ENCODE measurements at regions not wholly inside any gene's neighbourhood (a gene's known extent, or its start where the extent isn't known, plus 50 kb on each side); places are given as distances from the start of the nearest gene placed in this dataset.
A peak's percentile ranks its signal among the peaks of the same experiment; 100 is the strongest.

- Histone ChIP-seq H3K27me3 (replicated peaks in 1 of 2; ENCODE audit: control insufficient read depth in 2 of 2, extremely low read depth in 1 of 2, insufficient read depth in 2 of 2, low read length in 1 of 2) (peaks cover 0 to 3% of the 10 kb centered on the region in 2 experiments), H3K9me3 (no peaks in the 10 kb centered on the region), H3K36me3 (ENCODE audit: control insufficient read depth in 2 of 2, extremely low read depth in 1 of 2, insufficient read depth in 1 of 2, low read length in 1 of 2) (no peaks in the 10 kb centered on the region), H3K4me1 (ENCODE audit: control insufficient read depth in 1 of 2, extremely low read depth in 1 of 2, insufficient read depth in 2 of 2, low read length in 2 of 2) (no peaks in the 10 kb centered on the region), H3K27ac (ENCODE audit: low read length) (no peak overlapping the region), H3K4me3 (ENCODE audit: control insufficient read depth in 1 of 2, extremely low read depth in 1 of 2, low read length in 1 of 2) (no peak overlapping the region)
- no peak for DNase-seq
- Mint-ChIP-seq H3K27me3 (no peaks in the 10 kb centered on the region), H3K9me3 (no peaks in the 10 kb centered on the region), H3K27ac (no peak overlapping the region), H3K4me1 (no peaks in the 10 kb centered on the region), H3K4me3 (no peak overlapping the region), H3K36me3 (no peaks in the 10 kb centered on the region)
- no peak for ATAC-seq (replicated peaks in 1 of 4)
- WGBS (ENCODE audit: insufficient coverage): no CpG with 5 or more reads among the region's 12 CpGs
- POLR2A ChIA-PET: no interaction called here
- CTCF ChIA-PET: no interaction called here
These were observed 215.6 kb upstream of the TNP1 start for GRCh38 chr2:217075268-217076057.

DNA sequence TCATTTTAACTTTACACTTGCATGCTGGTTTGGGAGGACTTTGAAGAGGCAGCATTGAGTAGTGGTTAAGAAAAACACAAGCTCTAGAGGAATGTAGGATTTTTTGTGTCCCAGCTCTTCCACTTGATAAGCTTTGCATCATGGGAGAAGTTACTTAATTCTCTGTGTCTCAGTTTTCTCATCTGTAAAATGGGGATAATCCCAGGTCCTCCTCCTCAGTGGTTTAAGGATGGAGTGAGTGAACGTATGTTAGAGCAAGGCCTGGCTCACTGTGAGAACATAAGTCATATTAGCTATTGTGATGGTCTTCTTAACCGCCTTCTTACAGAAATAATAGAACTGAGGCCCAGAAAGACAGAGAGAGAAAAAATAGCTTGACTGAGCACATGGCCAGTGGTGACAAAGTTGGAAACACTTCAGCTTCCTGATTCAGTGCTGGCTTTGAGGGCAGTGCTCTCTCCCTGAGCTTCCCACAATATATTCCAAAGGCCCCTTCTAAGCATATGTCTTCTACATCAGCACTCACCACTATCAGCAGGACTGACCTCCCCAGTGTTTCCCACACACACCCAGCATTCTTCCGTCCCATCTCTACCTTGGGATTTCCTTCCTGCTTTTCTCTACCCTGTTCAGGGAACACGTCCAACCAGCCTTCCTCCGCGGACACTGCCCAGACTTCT is 214.9 kb upstream of the TNP1 start:
- H3K36me3 ChIP-seq (ENCODE audit: control insufficient read depth in 2 of 2, extremely low read depth in 1 of 2, insufficient read depth in 1 of 2, low read length in 1 of 2): no peaks in the 10 kb centered on the region
- no peak overlapping the region for H3K4me3 Mint-ChIP-seq
- DNase-seq (no peak), ATAC-seq (replicated peaks in 1 of 4) (no peak)
- H3K27ac Mint-ChIP-seq: no peak overlapping the region
- no peaks in the 10 kb centered on the region for H3K4me1 Mint-ChIP-seq
- WGBS (ENCODE audit: insufficient coverage): 67% methylated on average over 2 of the region's 6 CpGs
- ChIA-PET CTCF (no interaction called here), POLR2A (no interaction called here)
- H3K4me1 ChIP-seq (ENCODE audit: control insufficient read depth in 1 of 2, extremely low read depth in 1 of 2, insufficient read depth in 2 of 2, low read length in 2 of 2): no peaks in the 10 kb centered on the region
- H3K27ac ChIP-seq (ENCODE audit: low read length): no peak overlapping the region
- H3K9me3 Mint-ChIP-seq: no peaks in the 10 kb centered on the region
- H3K4me3 ChIP-seq (ENCODE audit: control insufficient read depth in 1 of 2, extremely low read depth in 1 of 2, low read length in 1 of 2): no peak overlapping the region
- H3K9me3 ChIP-seq: no peaks in the 10 kb centered on the region
- no peaks in the 10 kb centered on the region for H3K27me3 Mint-ChIP-seq
- peaks cover 0 to 3% of the 10 kb centered on the region in 2 experiments for H3K27me3 ChIP-seq (replicated peaks in 1 of 2; ENCODE audit: control insufficient read depth in 2 of 2, extremely low read depth in 1 of 2, insufficient read depth in 2 of 2, low read length in 1 of 2)
- H3K36me3 Mint-ChIP-seq: no peaks in the 10 kb centered on the region

- Histone ChIP-seq H3K4me1 (ENCODE audit: control insufficient read depth in 1 of 2, extremely low read depth in 1 of 2, insufficient read depth in 2 of 2, low read length in 2 of 2) (no peaks in the 10 kb centered on the region), H3K4me3 (ENCODE audit: control insufficient read depth in 1 of 2, extremely low read depth in 1 of 2, low read length in 1 of 2) (no peak overlapping the region), H3K36me3 (ENCODE audit: control insufficient read depth in 2 of 2, extremely low read depth in 1 of 2, insufficient read depth in 1 of 2, low read length in 1 of 2) (no peaks in the 10 kb centered on the region), H3K27ac (ENCODE audit: low read length) (no peak overlapping the region), H3K27me3 (replicated peaks in 1 of 2; ENCODE audit: control insufficient read depth in 2 of 2, extremely low read depth in 1 of 2, insufficient read depth in 2 of 2, low read length in 1 of 2) (peaks cover 0 to 6% of the 10 kb centered on the region in 2 experiments), H3K9me3 (no peaks in the 10 kb centered on the region)
- peaks cover 3 to 4% of the 10 kb centered on the region in 2 donors for H3K27me3 Mint-ChIP-seq
- H3K36me3 Mint-ChIP-seq: no peaks in the 10 kb centered on the region
- no peaks in the 10 kb centered on the region for H3K9me3 Mint-ChIP-seq
- H3K4me3 Mint-ChIP-seq: no peak overlapping the region
- ChIA-PET CTCF (no interaction called here), POLR2A (no interaction called here)
- no peak for DNase-seq
- ATAC-seq (replicated peaks in 1 of 4): no peak
- no peaks in the 10 kb centered on the region for H3K4me1 Mint-ChIP-seq
- 63% methylated on average over 2 of the region's 8 CpGs for WGBS (ENCODE audit: insufficient coverage)
- no peak overlapping the region for H3K27ac Mint-ChIP-seq
These were observed 211.6 kb upstream of the TNP1 start for GRCh38 chr2:217071416-217071815.

DNA sequence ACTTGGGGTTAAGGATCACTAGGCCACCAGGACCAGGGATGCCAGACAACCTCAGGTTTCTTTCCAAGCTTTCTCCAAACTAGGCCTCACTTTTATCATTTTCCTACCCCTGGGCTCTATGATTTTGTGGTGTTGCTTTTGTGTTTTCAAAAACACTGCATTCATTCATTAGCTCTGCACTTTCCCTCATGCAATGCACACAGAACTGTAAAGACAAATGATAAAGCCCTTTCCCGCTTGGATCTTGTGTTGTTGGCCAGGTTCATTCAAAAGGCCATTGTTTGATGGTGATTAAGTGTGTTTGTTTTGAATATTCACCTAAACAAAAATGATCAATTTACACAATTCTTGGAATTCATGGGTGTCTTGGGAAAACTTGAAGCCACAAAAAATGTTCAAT is 210.7 kb upstream of the TNP1 start:
- Mint-ChIP-seq H3K27me3 (peaks cover 3 to 4% of the 10 kb centered on the region in 2 donors), H3K36me3 (no peaks in the 10 kb centered on the region), H3K4me1 (no peaks in the 10 kb centered on the region), H3K27ac (no peak overlapping the region), H3K9me3 (no peaks in the 10 kb centered on the region), H3K4me3 (no peak overlapping the region)
- H3K27ac ChIP-seq (ENCODE audit: low read length): no peak overlapping the region
- H3K4me1 ChIP-seq (ENCODE audit: control insufficient read depth in 1 of 2, extremely low read depth in 1 of 2, insufficient read depth in 2 of 2, low read length in 2 of 2): no peaks in the 10 kb centered on the region
- peaks cover 0 to 6% of the 10 kb centered on the region in 2 experiments for H3K27me3 ChIP-seq (replicated peaks in 1 of 2; ENCODE audit: control insufficient read depth in 2 of 2, extremely low read depth in 1 of 2, insufficient read depth in 2 of 2, low read length in 1 of 2)
- no CpG with 5 or more reads among the region's 1 CpG for WGBS (ENCODE audit: insufficient coverage)
- CTCF ChIA-PET: no interaction called here
- H3K9me3 ChIP-seq: no peaks in the 10 kb centered on the region
- no peak for DNase-seq
- H3K4me3 ChIP-seq (ENCODE audit: control insufficient read depth in 1 of 2, extremely low read depth in 1 of 2, low read length in 1 of 2): no peak overlapping the region
- H3K36me3 ChIP-seq (ENCODE audit: control insufficient read depth in 2 of 2, extremely low read depth in 1 of 2, insufficient read depth in 1 of 2, low read length in 1 of 2): no peaks in the 10 kb centered on the region
- no peak for ATAC-seq (replicated peaks in 1 of 4)
- POLR2A ChIA-PET: interaction anchor here in 1 of 2 donors (0.5 kb wide), 1 partner anchor 20 kb away, joined by 6 read pairs; no protein-coding TSS in a partner anchor

DNA sequence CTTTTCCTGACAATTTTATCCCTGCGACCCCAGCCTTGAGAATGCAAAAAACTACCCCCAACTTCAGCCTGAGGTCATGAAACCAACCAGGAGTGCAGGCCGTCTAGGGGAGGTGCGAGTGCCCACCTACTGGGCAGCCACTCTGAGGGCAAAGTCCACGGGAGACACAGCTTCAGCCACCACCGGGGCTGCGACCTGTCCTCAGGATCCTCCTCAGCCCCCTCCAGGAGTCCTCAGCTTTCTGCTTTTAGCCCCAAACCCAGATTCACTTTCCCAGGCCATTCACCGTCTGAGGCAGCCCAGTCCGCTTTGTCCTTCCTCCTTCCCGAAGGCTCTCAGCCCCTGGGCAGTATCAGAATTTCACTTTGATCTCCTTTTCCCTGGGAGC is 210.2 kb upstream of the TNP1 start:
- Histone ChIP-seq H3K27ac (ENCODE audit: low read length) (no peak overlapping the region), H3K27me3 (replicated peaks in 1 of 2; ENCODE audit: control insufficient read depth in 2 of 2, extremely low read depth in 1 of 2, insufficient read depth in 2 of 2, low read length in 1 of 2) (peaks cover 0 to 6% of the 10 kb centered on the region in 2 experiments), H3K9me3 (no peaks in the 10 kb centered on the region), H3K4me1 (ENCODE audit: control insufficient read depth in 1 of 2, extremely low read depth in 1 of 2, insufficient read depth in 2 of 2, low read length in 2 of 2) (no peaks in the 10 kb centered on the region), H3K4me3 (ENCODE audit: control insufficient read depth in 1 of 2, extremely low read depth in 1 of 2, low read length in 1 of 2) (no peak overlapping the region), H3K36me3 (ENCODE audit: control insufficient read depth in 2 of 2, extremely low read depth in 1 of 2, insufficient read depth in 1 of 2, low read length in 1 of 2) (no peaks in the 10 kb centered on the region)
- ChIA-PET POLR2A (no interaction called here), CTCF (no interaction called here)
- no peak for DNase-seq
- no peaks in the 10 kb centered on the region for H3K36me3 Mint-ChIP-seq
- ATAC-seq (replicated peaks in 1 of 4): no peak
- no peaks in the 10 kb centered on the region for H3K9me3 Mint-ChIP-seq
- H3K27me3 Mint-ChIP-seq: peaks cover 3 to 4% of the 10 kb centered on the region in 2 donors
- no peak overlapping the region for H3K27ac Mint-ChIP-seq
- H3K4me1 Mint-ChIP-seq: no peaks in the 10 kb centered on the region
- WGBS (ENCODE audit: insufficient coverage): 90% methylated on average over 6 of the region's 9 CpGs
- no peak overlapping the region for H3K4me3 Mint-ChIP-seq

GRCh38 chr2:217069263-217070042 is 209.6 kb upstream of the TNP1 start:
- Histone ChIP-seq H3K4me1 (ENCODE audit: control insufficient read depth in 1 of 2, extremely low read depth in 1 of 2, insufficient read depth in 2 of 2, low read length in 2 of 2) (no peaks in the 10 kb centered on the region), H3K4me3 (ENCODE audit: control insufficient read depth in 1 of 2, extremely low read depth in 1 of 2, low read length in 1 of 2) (no peak overlapping the region), H3K36me3 (ENCODE audit: control insufficient read depth in 2 of 2, extremely low read depth in 1 of 2, insufficient read depth in 1 of 2, low read length in 1 of 2) (no peaks in the 10 kb centered on the region), H3K27me3 (replicated peaks in 1 of 2; ENCODE audit: control insufficient read depth in 2 of 2, extremely low read depth in 1 of 2, insufficient read depth in 2 of 2, low read length in 1 of 2) (peaks cover 0 to 6% of the 10 kb centered on the region in 2 experiments), H3K27ac (ENCODE audit: low read length) (no peak overlapping the region), H3K9me3 (no peaks in the 10 kb centered on the region)
- whole genome bisulfite sequencing (ENCODE audit: insufficient coverage): 93% methylated on average over 7 of the region's 7 CpGs
- CTCF ChIA-PET: no interaction called here
- peaks cover 3 to 4% of the 10 kb centered on the region in 2 donors for H3K27me3 Mint-ChIP-seq
- no peak overlapping the region for H3K4me3 Mint-ChIP-seq
- ATAC-seq (replicated peaks in 1 of 4) (peak in 1 of 4 experiments; percentile 17), DNase-seq (no peak)
- no peak overlapping the region for H3K27ac Mint-ChIP-seq
- POLR2A ChIA-PET: no interaction called here
- H3K36me3 Mint-ChIP-seq: no peaks in the 10 kb centered on the region
- H3K4me1 Mint-ChIP-seq: no peaks in the 10 kb centered on the region
- no peaks in the 10 kb centered on the region for H3K9me3 Mint-ChIP-seq
